Endodermal cell (in vitro differentiated cells): ENCODE measurements at regions not wholly inside any gene's neighbourhood (a gene's known extent, or its start where the extent isn't known, plus 50 kb on each side); places are given as distances from the start of the nearest gene placed in this dataset.
"Not testable (repeated sequence)": the region's sequence is repeated elsewhere in the genome, so short reads cannot be mapped to it uniquely, and the experiment has no call there.

Experiments
- DNase-seq: peaks from one replicate; pipeline ENCODE4 v3.0.0-alpha.2; 2017
- H3K27ac ChIP-seq: 2 replicates; pipeline ENCODE4 v1.5.1; 2013; ENCODE audit warnings: mild to moderate bottlenecking, low read depth, low read length, moderate library complexity
- H3K27me3 ChIP-seq: 2 replicates; pipeline ENCODE4 v1.6.1; 2013; ENCODE audit warnings: mild to moderate bottlenecking, low read length, moderate library complexity; ENCODE audit not compliant: insufficient read depth, control insufficient read depth, poor library complexity, severe bottlenecking
- H3K36me3 ChIP-seq: 2 replicates; pipeline ENCODE4 v1.7.0; 2013; ENCODE audit warnings: mild to moderate bottlenecking, low read length, moderate library complexity; ENCODE audit not compliant: control insufficient read depth, insufficient read depth
- H3K4me1 ChIP-seq: one replicate; pipeline ENCODE4 v1.7.0; 2013; ENCODE audit warnings: low read length; ENCODE audit not compliant: control insufficient read depth, insufficient read depth
- H3K4me3 ChIP-seq: 2 replicates; pipeline ENCODE4 v1.5.1; 2013; ENCODE audit warnings: mild to moderate bottlenecking, low read length, moderate library complexity
- H3K9ac ChIP-seq: 2 replicates; pipeline ENCODE4 v1.6.1; 2013; ENCODE audit warnings: mild to moderate bottlenecking, low read length, moderate library complexity; ENCODE audit not compliant: poor library complexity, severe bottlenecking; ENCODE audit errors: extremely low read depth
- H3K9me3 ChIP-seq: 2 replicates; pipeline ENCODE4 v1.6.1; 2013; ENCODE audit warnings: mild to moderate bottlenecking, low read length, moderate library complexity; ENCODE audit not compliant: control insufficient read depth
- H3K27ac Mint-ChIP-seq: 2 replicates; pipeline ENCODE4 v1.8.0; 2020; ENCODE audit warnings: mixed read lengths
- H3K27me3 Mint-ChIP-seq: 2 replicates; pipeline ENCODE4 v1.8.0; 2021; ENCODE audit warnings: mild to moderate bottlenecking, mixed read lengths; ENCODE audit not compliant: insufficient read depth
- H3K36me3 Mint-ChIP-seq: 2 replicates; pipeline ENCODE4 v1.8.0; 2020; ENCODE audit warnings: low read depth, mixed read lengths
- H3K4me1 Mint-ChIP-seq: 2 replicates; pipeline ENCODE4 v1.8.0; 2020; ENCODE audit warnings: mixed read lengths
- H3K4me3 Mint-ChIP-seq: 2 replicates; pipeline ENCODE4 v1.8.0; 2020; ENCODE audit warnings: mild to moderate bottlenecking, moderate library complexity, mixed read lengths
- H3K9me3 Mint-ChIP-seq: 2 replicates; pipeline ENCODE4 v1.8.0; 2020; ENCODE audit warnings: mild to moderate bottlenecking, mixed read lengths
- WGBS, 2 experiments: methylation state at CpG; one replicate each; pipeline versions ENCODE4 v1.1.5 to v1.1.7; 2013; ENCODE audit warnings: missing lambda C conversion rate in 2 of 2, mixed read lengths in 1 of 2; ENCODE audit not compliant: insufficient coverage in 1 of 2, insufficient read length in 1 of 2; 5-methylcytosine and 5-hydroxymethylcytosine counted together
- TF ChIP-seq, protein P1 (sequence below): fragments of 200-600 bp; sonication (generic); conservative IDR thresholded peaks from 2 replicates; pipeline ENCODE4 v1.5.0; 2021; ENCODE audit warnings: antibody characterized with exemption, mild to moderate bottlenecking

GRCh38 chr20:53867741-53868351, 202.5 kb downstream of the BCAS1 start:
- Mint-ChIP-seq H3K27me3 (no peaks in the 10 kb centered on the region), H3K4me1 (peaks cover 73% of the 10 kb centered on the region), H3K4me3 (no peak overlapping the region), H3K9me3 (no peaks in the 10 kb centered on the region), H3K27ac (peak overlapping the region; percentile 92), H3K36me3 (no peaks in the 10 kb centered on the region)
- H3K4me3 ChIP-seq = peak overlapping the region; percentile 61
- no peaks in the 10 kb centered on the region for H3K36me3 ChIP-seq
- peak overlapping the region; percentile 9 for H3K27ac ChIP-seq
- H3K4me1 ChIP-seq = peaks cover 21% of the 10 kb centered on the region
- no peaks in the 10 kb centered on the region for H3K27me3 ChIP-seq
- H3K9me3 ChIP-seq = no peaks in the 10 kb centered on the region
- TF ChIP-seq, protein P1, sequence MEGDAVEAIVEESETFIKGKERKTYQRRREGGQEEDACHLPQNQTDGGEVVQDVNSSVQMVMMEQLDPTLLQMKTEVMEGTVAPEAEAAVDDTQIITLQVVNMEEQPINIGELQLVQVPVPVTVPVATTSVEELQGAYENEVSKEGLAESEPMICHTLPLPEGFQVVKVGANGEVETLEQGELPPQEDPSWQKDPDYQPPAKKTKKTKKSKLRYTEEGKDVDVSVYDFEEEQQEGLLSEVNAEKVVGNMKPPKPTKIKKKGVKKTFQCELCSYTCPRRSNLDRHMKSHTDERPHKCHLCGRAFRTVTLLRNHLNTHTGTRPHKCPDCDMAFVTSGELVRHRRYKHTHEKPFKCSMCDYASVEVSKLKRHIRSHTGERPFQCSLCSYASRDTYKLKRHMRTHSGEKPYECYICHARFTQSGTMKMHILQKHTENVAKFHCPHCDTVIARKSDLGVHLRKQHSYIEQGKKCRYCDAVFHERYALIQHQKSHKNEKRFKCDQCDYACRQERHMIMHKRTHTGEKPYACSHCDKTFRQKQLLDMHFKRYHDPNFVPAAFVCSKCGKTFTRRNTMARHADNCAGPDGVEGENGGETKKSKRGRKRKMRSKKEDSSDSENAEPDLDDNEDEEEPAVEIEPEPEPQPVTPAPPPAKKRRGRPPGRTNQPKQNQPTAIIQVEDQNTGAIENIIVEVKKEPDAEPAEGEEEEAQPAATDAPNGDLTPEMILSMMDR = no peak
- DNase-seq = no peak
- H3K9ac ChIP-seq = no peak overlapping the region
- WGBS, 2 experiments = 61 to 62% methylated on average over 5 to 6 of the region's 6 CpGs

DNA sequence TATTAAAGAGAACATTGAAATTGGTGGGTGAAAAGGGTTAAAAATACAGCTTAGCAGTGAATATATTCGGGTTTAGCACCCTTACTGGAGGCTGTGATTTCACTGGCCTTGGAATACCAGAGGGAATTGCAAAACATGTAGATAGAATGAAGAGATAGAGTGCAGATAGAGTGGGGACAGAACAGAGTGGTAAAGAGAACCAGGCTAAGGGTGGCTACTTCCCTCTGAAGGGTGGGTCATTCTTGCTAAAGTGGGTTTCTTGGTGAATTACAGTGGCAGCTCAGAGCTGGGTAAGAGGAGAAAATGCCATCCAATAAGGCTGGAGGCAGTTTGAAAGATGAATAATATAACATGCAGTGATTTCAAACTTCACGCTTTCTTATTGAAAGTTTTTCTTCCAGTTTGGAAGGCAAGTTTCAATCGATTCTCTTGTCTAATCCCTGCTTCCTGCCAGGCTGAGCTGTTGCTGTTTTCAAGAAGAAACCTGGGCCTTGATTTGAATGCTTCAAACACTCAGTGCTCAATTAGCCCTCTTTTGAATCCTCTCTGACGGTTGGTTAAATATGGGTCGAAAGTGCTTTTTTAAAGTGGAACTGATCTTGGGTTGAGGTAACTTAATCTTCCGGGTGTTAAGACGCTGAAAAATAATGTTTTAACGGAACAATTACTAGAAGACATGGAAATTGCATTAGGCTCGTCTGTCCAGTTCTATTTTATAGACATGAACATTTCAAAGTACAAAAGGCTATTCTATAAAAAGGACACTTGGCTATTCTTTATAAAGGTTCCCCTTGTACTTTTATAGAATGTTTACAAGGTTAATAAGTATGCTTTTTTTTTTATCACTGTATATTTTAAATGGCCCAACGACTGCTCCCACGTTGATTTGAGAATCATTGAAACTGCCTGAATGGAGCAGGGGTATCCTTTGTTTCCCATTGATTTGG, 203.3 kb downstream of the BCAS1 start:
- Histone ChIP-seq H3K36me3 (no peaks in the 10 kb centered on the region), H3K4me3 (peak overlapping the region; percentile 61), H3K4me1 (peaks cover 16% of the 10 kb centered on the region), H3K9me3 (no peaks in the 10 kb centered on the region), H3K9ac (peak overlapping the region; percentile 72), H3K27me3 (no peaks in the 10 kb centered on the region), H3K27ac (peak overlapping the region; percentile 74)
- TF ChIP-seq, protein P1 = no peak
- Mint-ChIP-seq H3K36me3 (no peaks in the 10 kb centered on the region), H3K9me3 (no peaks in the 10 kb centered on the region), H3K4me3 (peak overlapping the region; percentile 42), H3K27me3 (no peaks in the 10 kb centered on the region), H3K4me1 (peaks cover 71% of the 10 kb centered on the region), H3K27ac (peak overlapping the region; percentile 92)
- DNase-seq = no peak
- 9 to 21% methylated on average over 5 to 11 of the region's 11 CpGs for WGBS, 2 experiments

DNA sequence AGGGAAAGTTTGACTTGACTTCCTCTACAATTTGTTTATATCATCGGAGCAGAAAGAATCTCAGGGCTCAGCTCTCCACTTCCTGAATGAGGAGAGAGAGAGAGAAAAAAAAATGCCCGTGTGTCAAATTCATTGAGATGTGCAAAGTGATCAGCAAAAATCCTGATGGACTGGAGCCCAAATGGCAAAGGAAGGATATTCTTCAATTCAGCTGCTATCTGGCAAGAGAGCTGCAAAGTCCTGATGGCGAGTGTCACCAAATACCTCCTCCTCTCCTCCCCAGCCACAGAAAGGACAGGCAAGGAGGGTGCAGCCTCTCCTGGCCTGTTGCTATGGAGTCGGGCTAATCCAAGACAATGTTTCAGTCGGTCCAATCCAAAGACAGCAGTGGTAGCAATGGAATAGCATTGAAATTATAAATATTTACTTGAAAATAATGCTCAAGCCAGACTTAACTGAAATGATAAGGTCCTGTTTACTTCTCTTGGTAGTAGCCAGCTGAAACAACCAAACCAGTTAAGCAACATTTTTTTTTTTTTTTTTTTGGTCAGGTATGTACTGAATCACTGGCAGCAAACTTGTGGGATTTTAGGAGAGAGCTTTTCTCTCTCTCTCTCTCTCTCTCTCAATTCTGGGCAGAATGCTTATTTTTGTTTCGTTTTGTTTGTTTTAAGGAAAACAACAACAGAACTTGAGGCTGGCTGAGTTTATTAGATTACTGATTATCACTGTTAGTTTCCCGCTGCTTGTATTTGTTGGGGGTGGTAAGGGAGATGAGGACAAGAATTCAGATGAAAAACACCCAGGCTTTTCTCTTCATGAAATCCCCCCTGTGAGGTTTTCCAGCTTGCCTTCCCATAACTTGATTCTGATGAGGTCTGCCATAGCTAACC, 204.2 kb downstream of the BCAS1 start:
- Histone ChIP-seq H3K9ac (peak overlapping the region; percentile 72), H3K9me3 (no peaks in the 10 kb centered on the region), H3K27me3 (no peaks in the 10 kb centered on the region), H3K4me3 (peak overlapping the region; percentile 73), H3K4me1 (peaks cover 14% of the 10 kb centered on the region), H3K27ac (peak overlapping the region; percentile 74), H3K36me3 (no peaks in the 10 kb centered on the region)
- Mint-ChIP-seq H3K27me3 (no peaks in the 10 kb centered on the region), H3K36me3 (no peaks in the 10 kb centered on the region), H3K4me3 (peak overlapping the region; percentile 42), H3K27ac (peak overlapping the region; percentile 92), H3K9me3 (no peaks in the 10 kb centered on the region), H3K4me1 (peaks cover 67% of the 10 kb centered on the region)
- TF ChIP-seq, protein P1 = no peak
- 6 to 10% methylated on average over 2 to 6 of the region's 7 CpGs for WGBS, 2 experiments
- peak; percentile 82 for DNase-seq

GRCh38 chr20:53864765-53865683, 205.4 kb downstream of the BCAS1 start:
- Histone ChIP-seq H3K4me3 (peak overlapping the region; percentile 73), H3K9ac (peak overlapping the region; percentile 72), H3K27ac (peak overlapping the region; percentile 72)
- DNase-seq, H3K27me3 Mint-ChIP-seq, H3K9me3 Mint-ChIP-seq, H3K9me3 ChIP-seq, H3K36me3 ChIP-seq, H3K4me1 ChIP-seq, H3K27me3 ChIP-seq, H3K36me3 Mint-ChIP-seq: not testable (repeated sequence)
- Mint-ChIP-seq H3K27ac (peak overlapping the region; percentile 92), H3K4me3 (peak overlapping the region; percentile 42), H3K4me1 (peaks cover 62% of the 10 kb centered on the region)
- WGBS, 2 experiments = 76 to 83% methylated on average over 8 to 13 of the region's 13 CpGs
